AG04450 (cell line): ENCODE measurements at regions not wholly inside any gene's neighbourhood (a gene's known extent, or its start where the extent isn't known, plus 50 kb on each side); places are given as distances from the start of the nearest gene placed in this dataset.

Experiments used
- CTCF ChIA-PET: fragments of 300-600, 350-600 bp; formaldehyde crosslinking; extraction: SDS; loops from one replicate; lab custom pipeline; 2022; ENCODE audit warnings: antibody characterized with exemption, inconsistent platforms; lab: Charles Lee
- POLR2A ChIA-PET: fragments of 350-600 bp; formaldehyde crosslinking; extraction: SDS; loops from one replicate; lab custom pipeline; 2021; ENCODE audit warnings: antibody characterized with exemption, inconsistent platforms; lab: Yijun Ruan, JAX
- DNase-seq: peaks from one replicate; pipeline ENCODE4 v3.0.0-alpha.2; 2011; ENCODE audit warnings: low read depth, low spot score
- H3K27ac ChIP-seq: one replicate; pipeline ENCODE4 v1.5.1; 2012; ENCODE audit warnings: low read depth, low read length, control low read depth
- H3K27me3 ChIP-seq: one replicate; pipeline ENCODE4 v1.6.0; 2012; ENCODE audit warnings: low read length; ENCODE audit not compliant: control insufficient read depth, insufficient read depth
- H3K4me3 ChIP-seq: 2 replicates; pipeline ENCODE4 v1.5.1; 2011; ENCODE audit warnings: mild to moderate bottlenecking, low read depth, low read length, control low read depth
- H3K9me3 ChIP-seq: 2 replicates; pipeline ENCODE4 v1.5.1; 2012; ENCODE audit warnings: low read length; ENCODE audit not compliant: control insufficient read depth, insufficient read depth
- TF ChIP-seq, protein P1 (sequence below): IDR thresholded peaks from 2 replicates; pipeline ENCODE4 v1.5.1; 2011; ENCODE audit warnings: low read depth, low read length, control low read depth, inconsistent platforms

DNA sequence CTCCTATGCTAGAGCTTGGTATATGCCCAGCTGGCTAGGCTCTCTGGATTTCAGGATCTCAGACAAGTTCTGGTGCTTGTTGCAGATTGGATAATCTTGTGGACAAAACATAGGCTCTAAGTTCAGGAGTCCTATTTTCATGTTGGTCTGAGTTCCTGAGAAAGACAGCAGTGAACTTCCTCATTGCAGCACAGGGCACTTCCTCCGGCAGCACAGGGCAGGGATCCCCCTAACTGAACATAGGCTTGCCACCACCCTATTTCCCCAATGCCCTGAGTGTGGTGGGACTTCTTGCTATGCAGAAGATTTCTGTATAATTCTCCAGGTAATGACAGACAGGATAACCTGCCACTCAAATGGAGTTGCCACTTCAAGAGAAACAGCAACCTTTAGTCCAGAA is 220.1 kb downstream of the PIK3R1 start:
- Histone ChIP-seq H3K27ac (no peak overlapping the region), H3K9me3 (peaks cover 2% of the 10 kb centered on the region; the same call in 1 of the 2 replicates), H3K27me3 (no peaks in the 10 kb centered on the region), H3K4me3 (no peak overlapping the region)
- CTCF ChIA-PET = no interaction called here
- no peak for DNase-seq
- POLR2A ChIA-PET = no interaction called here
- TF ChIP-seq, protein P1, sequence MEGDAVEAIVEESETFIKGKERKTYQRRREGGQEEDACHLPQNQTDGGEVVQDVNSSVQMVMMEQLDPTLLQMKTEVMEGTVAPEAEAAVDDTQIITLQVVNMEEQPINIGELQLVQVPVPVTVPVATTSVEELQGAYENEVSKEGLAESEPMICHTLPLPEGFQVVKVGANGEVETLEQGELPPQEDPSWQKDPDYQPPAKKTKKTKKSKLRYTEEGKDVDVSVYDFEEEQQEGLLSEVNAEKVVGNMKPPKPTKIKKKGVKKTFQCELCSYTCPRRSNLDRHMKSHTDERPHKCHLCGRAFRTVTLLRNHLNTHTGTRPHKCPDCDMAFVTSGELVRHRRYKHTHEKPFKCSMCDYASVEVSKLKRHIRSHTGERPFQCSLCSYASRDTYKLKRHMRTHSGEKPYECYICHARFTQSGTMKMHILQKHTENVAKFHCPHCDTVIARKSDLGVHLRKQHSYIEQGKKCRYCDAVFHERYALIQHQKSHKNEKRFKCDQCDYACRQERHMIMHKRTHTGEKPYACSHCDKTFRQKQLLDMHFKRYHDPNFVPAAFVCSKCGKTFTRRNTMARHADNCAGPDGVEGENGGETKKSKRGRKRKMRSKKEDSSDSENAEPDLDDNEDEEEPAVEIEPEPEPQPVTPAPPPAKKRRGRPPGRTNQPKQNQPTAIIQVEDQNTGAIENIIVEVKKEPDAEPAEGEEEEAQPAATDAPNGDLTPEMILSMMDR = no peak

DNA sequence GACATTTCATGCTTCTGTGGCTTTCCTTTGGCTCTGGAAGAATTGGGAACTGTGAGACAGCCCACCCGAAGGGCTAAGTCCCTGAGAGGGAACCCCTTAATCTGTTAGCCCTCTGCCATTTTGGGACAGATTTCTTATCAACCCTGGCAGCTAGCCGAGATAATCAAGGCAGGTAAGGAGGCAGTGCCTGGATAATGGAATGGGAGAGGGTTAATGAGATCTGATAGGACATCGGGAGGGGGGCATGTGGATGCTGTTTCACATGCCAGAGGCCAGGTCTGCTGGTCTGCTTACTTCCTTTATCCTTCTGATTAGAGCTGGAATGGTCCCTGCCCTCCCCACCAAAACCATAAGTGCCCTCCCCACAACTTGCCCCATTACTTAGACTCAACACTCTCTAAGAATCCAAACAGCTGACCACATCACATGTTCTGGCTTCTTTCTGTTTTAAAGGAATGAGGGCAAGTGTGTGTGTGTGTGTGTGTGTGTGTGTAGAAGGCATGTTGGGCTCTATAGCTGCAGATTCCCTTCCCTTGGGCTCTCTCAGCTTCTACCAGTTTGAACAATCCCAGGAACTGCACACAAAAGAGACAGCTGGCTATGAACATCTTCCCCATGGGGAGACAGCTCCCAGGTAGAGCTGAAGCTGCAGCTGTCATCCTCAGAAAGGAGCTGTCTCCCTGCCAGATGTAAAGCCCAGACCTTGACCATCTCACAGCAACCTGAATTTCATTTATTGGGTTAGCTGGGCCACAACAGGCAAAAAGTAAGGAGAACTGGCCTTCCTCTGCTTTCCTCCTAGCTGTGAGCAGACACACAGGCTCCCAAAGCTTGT is 221.3 kb downstream of the PIK3R1 start:
- ChIA-PET POLR2A (no interaction called here), CTCF (no interaction called here)
- no peaks in the 10 kb centered on the region for H3K27me3 ChIP-seq
- no peak overlapping the region for H3K4me3 ChIP-seq
- H3K27ac ChIP-seq = no peak overlapping the region
- DNase-seq = no peak
- TF ChIP-seq, protein P1 = no peak
- H3K9me3 ChIP-seq = peaks cover 2% of the 10 kb centered on the region; the same call in 1 of the 2 replicates

DNA sequence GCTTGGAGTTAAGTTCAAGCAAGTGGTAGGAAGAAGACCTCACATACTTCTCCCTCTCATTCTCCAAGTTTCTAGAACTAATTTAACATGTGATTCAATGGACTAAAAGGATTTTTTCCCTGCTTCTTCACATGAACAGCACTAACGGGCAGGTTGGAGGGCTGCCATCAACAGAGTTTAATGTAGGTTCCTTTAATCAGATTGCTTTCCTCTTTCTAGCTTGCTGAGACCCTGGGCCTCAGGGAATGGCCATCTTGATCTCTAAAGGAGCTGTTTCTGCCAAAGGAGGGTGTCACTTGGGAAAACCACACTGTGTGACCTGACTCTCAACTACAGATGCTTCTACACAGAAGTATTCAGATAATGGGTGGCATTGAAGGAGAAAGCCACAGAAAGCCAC is 223.3 kb downstream of the PIK3R1 start:
- TF ChIP-seq, protein P1 = no peak
- peaks cover 2% of the 10 kb centered on the region; the same call in 1 of the 2 replicates for H3K9me3 ChIP-seq
- POLR2A ChIA-PET = no interaction called here
- no peaks in the 10 kb centered on the region for H3K27me3 ChIP-seq
- H3K27ac ChIP-seq = no peak overlapping the region
- DNase-seq = no peak
- no peak overlapping the region for H3K4me3 ChIP-seq
- CTCF ChIA-PET = no interaction called here

DNA sequence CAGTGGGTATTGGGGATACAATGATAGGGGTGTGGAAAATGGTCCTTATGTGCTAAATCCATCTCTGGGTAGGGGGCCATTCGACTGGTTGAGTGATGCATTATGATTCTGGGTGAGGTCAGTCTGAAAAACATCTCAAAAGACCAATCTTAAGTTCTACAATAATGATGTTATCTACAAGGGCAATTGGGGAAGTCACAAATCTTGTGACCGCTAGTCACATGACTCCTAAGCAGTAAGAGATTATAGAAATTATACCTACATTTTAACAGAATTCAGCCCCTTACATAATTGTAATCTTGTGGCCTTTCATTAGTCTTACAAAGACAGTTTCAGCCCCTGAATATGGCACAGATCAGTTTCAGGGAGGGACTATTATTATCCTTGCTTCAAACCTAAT is 224.7 kb downstream of the PIK3R1 start:
- Histone ChIP-seq H3K9me3 (no peaks in the 10 kb centered on the region; the same call in 1 of the 2 replicates), H3K27me3 (no peaks in the 10 kb centered on the region), H3K4me3 (no peak overlapping the region), H3K27ac (no peak overlapping the region)
- DNase-seq = no peak
- ChIA-PET POLR2A (no interaction called here), CTCF (no interaction called here)
- TF ChIP-seq, protein P1 = no peak

DNA sequence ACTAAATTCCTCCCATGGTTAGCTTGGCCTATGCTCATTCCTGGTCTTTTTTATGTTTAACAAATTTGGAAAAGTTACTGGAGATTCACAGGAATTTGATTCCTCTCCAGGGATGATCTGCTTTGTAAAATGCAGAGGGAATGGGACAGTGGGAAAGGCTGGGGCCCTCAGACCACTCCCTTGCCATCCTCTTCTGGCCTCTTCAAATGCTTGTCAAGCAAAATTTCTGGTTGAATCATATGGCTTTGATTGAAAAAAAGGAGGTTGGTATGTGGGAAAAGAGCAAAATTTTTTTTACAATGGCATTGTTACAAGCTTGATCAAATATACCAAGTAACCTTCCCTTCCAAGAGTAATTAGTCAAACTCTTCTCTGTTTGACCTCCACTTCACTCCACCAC is 225.1 kb downstream of the PIK3R1 start:
- no peak for DNase-seq
- POLR2A ChIA-PET = no interaction called here
- CTCF ChIA-PET = no interaction called here
- Histone ChIP-seq H3K27me3 (no peaks in the 10 kb centered on the region), H3K9me3 (no peaks in the 10 kb centered on the region; the same call in 1 of the 2 replicates), H3K4me3 (no peak overlapping the region), H3K27ac (no peak overlapping the region)
- TF ChIP-seq, protein P1 = no peak
